ENCODE measurements at regions not wholly inside any gene's neighbourhood (a gene's known extent, or its start where the extent isn't known, plus 50 kb on each side); places are given as distances from the start of the nearest gene placed in this dataset.

DNA sequence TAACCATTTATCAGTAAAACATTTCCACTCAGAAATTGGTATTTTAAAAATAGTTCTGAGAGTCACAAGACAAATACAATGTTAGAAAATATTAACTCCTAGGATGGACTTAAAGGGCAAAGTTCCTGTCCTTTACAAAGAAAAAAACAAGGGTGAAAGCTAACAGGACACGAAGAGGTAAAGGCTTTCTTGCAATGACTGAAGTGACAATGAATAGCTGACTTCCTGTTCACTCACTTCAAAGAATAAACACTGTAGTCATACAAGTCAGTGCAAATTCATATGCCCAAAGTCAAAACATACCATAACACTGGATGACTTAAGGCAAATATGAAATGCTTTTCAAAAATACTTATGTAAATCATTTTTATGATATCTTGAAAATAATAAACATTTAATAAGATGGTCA is 1389.8 kb upstream of the ALCAM start:
- TF ChIP-seq, protein P1, sequence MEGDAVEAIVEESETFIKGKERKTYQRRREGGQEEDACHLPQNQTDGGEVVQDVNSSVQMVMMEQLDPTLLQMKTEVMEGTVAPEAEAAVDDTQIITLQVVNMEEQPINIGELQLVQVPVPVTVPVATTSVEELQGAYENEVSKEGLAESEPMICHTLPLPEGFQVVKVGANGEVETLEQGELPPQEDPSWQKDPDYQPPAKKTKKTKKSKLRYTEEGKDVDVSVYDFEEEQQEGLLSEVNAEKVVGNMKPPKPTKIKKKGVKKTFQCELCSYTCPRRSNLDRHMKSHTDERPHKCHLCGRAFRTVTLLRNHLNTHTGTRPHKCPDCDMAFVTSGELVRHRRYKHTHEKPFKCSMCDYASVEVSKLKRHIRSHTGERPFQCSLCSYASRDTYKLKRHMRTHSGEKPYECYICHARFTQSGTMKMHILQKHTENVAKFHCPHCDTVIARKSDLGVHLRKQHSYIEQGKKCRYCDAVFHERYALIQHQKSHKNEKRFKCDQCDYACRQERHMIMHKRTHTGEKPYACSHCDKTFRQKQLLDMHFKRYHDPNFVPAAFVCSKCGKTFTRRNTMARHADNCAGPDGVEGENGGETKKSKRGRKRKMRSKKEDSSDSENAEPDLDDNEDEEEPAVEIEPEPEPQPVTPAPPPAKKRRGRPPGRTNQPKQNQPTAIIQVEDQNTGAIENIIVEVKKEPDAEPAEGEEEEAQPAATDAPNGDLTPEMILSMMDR (IDR thresholded peaks at IDR 0.05; ENCODE audit: poor library complexity) = no peak
- TF ChIP-seq EZH2 (IDR thresholded peaks at IDR 0.05; ENCODE audit: borderline replicate concordance) = no peak
- TF ChIP-seq EZH2phosphoT487 (IDR thresholded peaks at IDR 0.05; ENCODE audit: low read depth, severe bottlenecking, unreplicated experiment) = no peak
- no peaks in the 10 kb centered on the region for H3K9me2 ChIP-seq (replicated peaks; ENCODE audit: insufficient read depth)
- H3K4me1 ChIP-seq (ENCODE audit: insufficient read depth) = no peaks in the 10 kb centered on the region
- H3K4me3 ChIP-seq = no peak overlapping the region
- peak overlapping the region; percentile 18 for H3K27ac ChIP-seq
- peak overlapping the region; percentile 3 for H2AFZ ChIP-seq
- no peaks in the 10 kb centered on the region for H3K27me3 ChIP-seq
- no peaks in the 10 kb centered on the region for H3K36me3 ChIP-seq (replicated peaks; ENCODE audit: insufficient read depth, low read depth)
- H3K9me3 ChIP-seq (ENCODE audit: low read depth) = no peaks in the 10 kb centered on the region
- no peak for DNase-seq (ENCODE audit: low spot score)
- H3K4me2 ChIP-seq = peak overlapping the region; percentile 29
- no peaks in the 10 kb centered on the region for H3K79me2 ChIP-seq
- WGBS (ENCODE audit: low lambda C conversion rate, missing lambda C conversion rate) = 29% methylated on average over 1 of the region's 1 CpG
- no peaks in the 10 kb centered on the region for H4K20me1 ChIP-seq (ENCODE audit: insufficient read depth, poor library complexity, severe bottlenecking)

DNA sequence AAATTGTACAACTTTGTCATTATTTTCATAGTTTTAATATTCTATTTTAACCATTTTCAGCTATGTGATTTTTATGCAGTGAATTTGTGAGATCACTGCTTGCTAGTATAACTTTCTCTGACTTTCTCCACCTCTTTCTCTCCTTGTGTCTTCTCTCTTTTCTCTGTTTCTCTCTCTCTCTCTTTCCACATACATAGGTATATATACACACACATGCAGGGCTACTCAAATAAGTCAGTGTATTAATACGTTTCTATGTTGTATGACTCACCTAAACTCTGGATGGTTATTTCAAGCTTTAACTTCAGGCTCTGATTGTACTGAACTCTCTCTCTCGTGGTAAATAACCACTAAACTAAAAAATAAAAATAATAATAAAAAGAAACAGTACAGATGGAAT is 1389.3 kb upstream of the ALCAM start:
- no peak for TF ChIP-seq EZH2 (IDR thresholded peaks at IDR 0.05; ENCODE audit: borderline replicate concordance)
- TF ChIP-seq, protein P1 (IDR thresholded peaks at IDR 0.05; ENCODE audit: poor library complexity) = no peak
- TF ChIP-seq EZH2phosphoT487 (IDR thresholded peaks at IDR 0.05; ENCODE audit: low read depth, severe bottlenecking, unreplicated experiment) = no peak
- H3K79me2 ChIP-seq = no peaks in the 10 kb centered on the region
- WGBS (ENCODE audit: low lambda C conversion rate, missing lambda C conversion rate) = 78% methylated on average over 2 of the region's 2 CpGs
- no peak overlapping the region for H2AFZ ChIP-seq
- no peaks in the 10 kb centered on the region for H3K36me3 ChIP-seq (replicated peaks; ENCODE audit: insufficient read depth, low read depth)
- no peaks in the 10 kb centered on the region for H3K9me3 ChIP-seq (ENCODE audit: low read depth)
- no peaks in the 10 kb centered on the region for H3K9me2 ChIP-seq (replicated peaks; ENCODE audit: insufficient read depth)
- H3K27ac ChIP-seq = peak overlapping the region; percentile 18
- H3K27me3 ChIP-seq = no peaks in the 10 kb centered on the region
- no peaks in the 10 kb centered on the region for H4K20me1 ChIP-seq (ENCODE audit: insufficient read depth, poor library complexity, severe bottlenecking)
- peak overlapping the region; percentile 29 for H3K4me2 ChIP-seq
- no peak for DNase-seq (ENCODE audit: low spot score)
- no peak overlapping the region for H3K4me3 ChIP-seq
- H3K4me1 ChIP-seq (ENCODE audit: insufficient read depth) = no peaks in the 10 kb centered on the region

DNA sequence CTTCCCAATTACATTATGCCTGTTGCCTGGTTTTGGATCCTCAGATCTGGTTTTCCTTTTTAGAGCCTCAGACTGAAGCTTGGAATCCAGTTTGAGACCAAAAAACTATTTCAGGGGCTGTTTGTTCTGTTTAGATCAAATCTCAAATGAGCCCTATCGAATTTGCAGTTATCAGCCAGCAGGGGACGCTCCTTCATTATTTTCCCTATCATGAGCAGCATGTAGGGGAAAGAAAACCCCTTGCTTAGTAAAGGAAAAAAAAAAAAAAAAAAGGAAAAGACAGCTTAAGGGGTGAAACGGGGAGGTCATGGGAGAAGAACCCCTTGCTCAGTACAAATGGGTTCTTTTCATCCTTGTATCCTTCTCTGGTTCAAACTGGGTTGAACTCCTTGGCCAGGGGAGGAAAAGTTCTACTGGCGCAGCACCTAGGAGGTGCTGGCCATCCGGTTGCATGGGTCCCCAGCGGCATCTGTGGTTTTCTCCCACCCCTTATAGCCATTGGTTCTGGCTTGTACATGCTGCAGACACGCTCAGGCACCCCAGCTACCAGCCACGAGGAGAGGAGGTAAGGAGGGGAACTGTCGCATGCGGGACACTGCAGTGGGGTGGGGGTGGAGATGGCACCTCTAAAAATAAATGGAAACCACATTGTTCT is 1375.1 kb upstream of the ALCAM start:
- Histone ChIP-seq H3K4me2 (no peak overlapping the region), H2AFZ (no peak overlapping the region), H3K36me3 (replicated peaks; ENCODE audit: insufficient read depth, low read depth) (no peaks in the 10 kb centered on the region), H3K4me3 (no peak overlapping the region), H4K20me1 (ENCODE audit: insufficient read depth, poor library complexity, severe bottlenecking) (no peaks in the 10 kb centered on the region), H3K79me2 (no peaks in the 10 kb centered on the region), H3K4me1 (ENCODE audit: insufficient read depth) (no peaks in the 10 kb centered on the region), H3K9me2 (replicated peaks; ENCODE audit: insufficient read depth) (no peaks in the 10 kb centered on the region), H3K27me3 (no peaks in the 10 kb centered on the region), H3K27ac (no peak overlapping the region), H3K9me3 (ENCODE audit: low read depth) (no peaks in the 10 kb centered on the region)
- no peak for DNase-seq (ENCODE audit: low spot score)
- 68% methylated on average over 10 of the region's 10 CpGs for WGBS (ENCODE audit: low lambda C conversion rate, missing lambda C conversion rate)
- TF ChIP-seq EZH2phosphoT487 (IDR thresholded peaks at IDR 0.05; ENCODE audit: low read depth, severe bottlenecking, unreplicated experiment) = no peak
- TF ChIP-seq, protein P1 (IDR thresholded peaks at IDR 0.05; ENCODE audit: poor library complexity) = peak; percentile 34
- TF ChIP-seq EZH2 (IDR thresholded peaks at IDR 0.05; ENCODE audit: borderline replicate concordance) = no peak
